ENCODE measurements at regions not wholly inside any gene's neighbourhood (a gene's known extent, or its start where the extent isn't known, plus 50 kb on each side); places are given as distances from the start of the nearest gene placed in this dataset.

GRCh38 chr7:91554883-91555282 is 290.6 kb downstream of the FZD1 start:
- Histone ChIP-seq H3K27ac (ENCODE audit: low read depth, low read length) (no peak overlapping the region), H3K4me1 (ENCODE audit: control insufficient read depth, insufficient read depth, low read length) (peaks cover 9% of the 10 kb centered on the region; the same call in 1 of the 2 replicates), H3K4me3 (ENCODE audit: low read depth, low read length) (no peak overlapping the region), H3K36me3 (ENCODE audit: control insufficient read depth, insufficient read depth, low read length) (no peaks in the 10 kb centered on the region), H3K27me3 (ENCODE audit: control insufficient read depth, insufficient read depth, low read length) (no peaks in the 10 kb centered on the region), H3K9me3 (ENCODE audit: control insufficient read depth, insufficient read depth, low read depth, low read length) (no peaks in the 10 kb centered on the region), H3K9ac (ENCODE audit: low read length) (no peak overlapping the region)

- no peak overlapping the region for H3K9ac ChIP-seq (ENCODE audit: low read length)
- H3K4me1 ChIP-seq (ENCODE audit: control insufficient read depth, insufficient read depth, low read length): peaks cover 9% of the 10 kb centered on the region; the same call in 1 of the 2 replicates
- H3K9me3 ChIP-seq (ENCODE audit: control insufficient read depth, insufficient read depth, low read depth, low read length): no peaks in the 10 kb centered on the region
- H3K36me3 ChIP-seq (ENCODE audit: control insufficient read depth, insufficient read depth, low read length): no peaks in the 10 kb centered on the region
- no peak overlapping the region for H3K4me3 ChIP-seq (ENCODE audit: low read depth, low read length)
- H3K27ac ChIP-seq (ENCODE audit: low read depth, low read length): no peak overlapping the region
- H3K27me3 ChIP-seq (ENCODE audit: control insufficient read depth, insufficient read depth, low read length): no peaks in the 10 kb centered on the region
Measured at GRCh38 chr7:91556239-91556638, 292.0 kb downstream of the FZD1 start.

- H3K4me1 ChIP-seq (ENCODE audit: control insufficient read depth, insufficient read depth, low read length): peaks cover 9% of the 10 kb centered on the region; the same call in 1 of the 2 replicates
- H3K27me3 ChIP-seq (ENCODE audit: control insufficient read depth, insufficient read depth, low read length): no peaks in the 10 kb centered on the region
- no peak overlapping the region for H3K27ac ChIP-seq (ENCODE audit: low read depth, low read length)
- no peak overlapping the region for H3K4me3 ChIP-seq (ENCODE audit: low read depth, low read length)
- H3K9ac ChIP-seq (ENCODE audit: low read length): no peak overlapping the region
- no peaks in the 10 kb centered on the region for H3K36me3 ChIP-seq (ENCODE audit: control insufficient read depth, insufficient read depth, low read length)
- no peaks in the 10 kb centered on the region for H3K9me3 ChIP-seq (ENCODE audit: control insufficient read depth, insufficient read depth, low read depth, low read length)
Measured at GRCh38 chr7:91556956-91557650, 292.9 kb downstream of the FZD1 start.

GRCh38 chr7:91557789-91558404 is 293.7 kb downstream of the FZD1 start:
- Histone ChIP-seq H3K4me3 (ENCODE audit: low read depth, low read length) (no peak overlapping the region), H3K9me3 (ENCODE audit: control insufficient read depth, insufficient read depth, low read depth, low read length) (no peaks in the 10 kb centered on the region), H3K36me3 (ENCODE audit: control insufficient read depth, insufficient read depth, low read length) (no peaks in the 10 kb centered on the region), H3K27ac (ENCODE audit: low read depth, low read length) (no peak overlapping the region), H3K4me1 (ENCODE audit: control insufficient read depth, insufficient read depth, low read length) (peaks cover 9% of the 10 kb centered on the region; the same call in 1 of the 2 replicates), H3K9ac (ENCODE audit: low read length) (no peak overlapping the region), H3K27me3 (ENCODE audit: control insufficient read depth, insufficient read depth, low read length) (no peaks in the 10 kb centered on the region)

- H3K27ac ChIP-seq (ENCODE audit: low read depth, low read length): no peak overlapping the region
- no peaks in the 10 kb centered on the region for H3K27me3 ChIP-seq (ENCODE audit: control insufficient read depth, insufficient read depth, low read length)
- H3K36me3 ChIP-seq (ENCODE audit: control insufficient read depth, insufficient read depth, low read length): no peaks in the 10 kb centered on the region
Measured at GRCh38 chr7:91559947-91560346, 295.7 kb downstream of the FZD1 start.

GRCh38 chr7:91564101-91564500 is 299.9 kb downstream of the FZD1 start:
- Histone ChIP-seq H3K9me3 (ENCODE audit: control insufficient read depth, insufficient read depth, low read depth, low read length) (no peaks in the 10 kb centered on the region), H3K36me3 (ENCODE audit: control insufficient read depth, insufficient read depth, low read length) (no peaks in the 10 kb centered on the region), H3K27me3 (ENCODE audit: control insufficient read depth, insufficient read depth, low read length) (no peaks in the 10 kb centered on the region)

More at GRCh38 chr7:91559947-91560346, 295.7 kb downstream of the FZD1 start:
- Histone ChIP-seq H3K9me3 (ENCODE audit: control insufficient read depth, insufficient read depth, low read depth, low read length) (no peaks in the 10 kb centered on the region), H3K9ac (ENCODE audit: low read length) (no peak overlapping the region), H3K4me3 (ENCODE audit: low read depth, low read length) (no peak overlapping the region), H3K4me1 (ENCODE audit: control insufficient read depth, insufficient read depth, low read length) (peaks cover 2% of the 10 kb centered on the region; the same call in 1 of the 2 replicates)

GRCh38 chr7:91564541-91564940 is 300.3 kb downstream of the FZD1 start:
- H3K36me3 ChIP-seq (ENCODE audit: control insufficient read depth, insufficient read depth, low read length): no peaks in the 10 kb centered on the region
- no peaks in the 10 kb centered on the region for H3K27me3 ChIP-seq (ENCODE audit: control insufficient read depth, insufficient read depth, low read length)
- H3K4me1 ChIP-seq (ENCODE audit: control insufficient read depth, insufficient read depth, low read length): peaks cover 3% of the 10 kb centered on the region; the same call in 1 of the 2 replicates
- no peak overlapping the region for H3K27ac ChIP-seq (ENCODE audit: low read depth, low read length)
- no peak overlapping the region for H3K9ac ChIP-seq (ENCODE audit: low read length)
- H3K9me3 ChIP-seq (ENCODE audit: control insufficient read depth, insufficient read depth, low read depth, low read length): no peaks in the 10 kb centered on the region
- no peak overlapping the region for H3K4me3 ChIP-seq (ENCODE audit: low read depth, low read length)

More at GRCh38 chr7:91564101-91564500, 299.9 kb downstream of the FZD1 start:
- no peak overlapping the region for H3K27ac ChIP-seq (ENCODE audit: low read depth, low read length)
- H3K4me3 ChIP-seq (ENCODE audit: low read depth, low read length): no peak overlapping the region
- H3K9ac ChIP-seq (ENCODE audit: low read length): no peak overlapping the region
- H3K4me1 ChIP-seq (ENCODE audit: control insufficient read depth, insufficient read depth, low read length): peaks cover 3% of the 10 kb centered on the region; the same call in 1 of the 2 replicates

- Histone ChIP-seq H3K36me3 (ENCODE audit: control insufficient read depth, insufficient read depth, low read length) (no peaks in the 10 kb centered on the region), H3K9ac (ENCODE audit: low read length) (no peak overlapping the region), H3K4me3 (ENCODE audit: low read depth, low read length) (no peak overlapping the region), H3K9me3 (ENCODE audit: control insufficient read depth, insufficient read depth, low read depth, low read length) (no peaks in the 10 kb centered on the region), H3K4me1 (ENCODE audit: control insufficient read depth, insufficient read depth, low read length) (peaks cover 3% of the 10 kb centered on the region; the same call in 1 of the 2 replicates), H3K27ac (ENCODE audit: low read depth, low read length) (no peak overlapping the region), H3K27me3 (ENCODE audit: control insufficient read depth, insufficient read depth, low read length) (no peaks in the 10 kb centered on the region)
Measured at GRCh38 chr7:91565499-91566401, 301.5 kb downstream of the FZD1 start.

- Histone ChIP-seq H3K27ac (ENCODE audit: low read depth, low read length) (no peak overlapping the region), H3K9ac (ENCODE audit: low read length) (no peak overlapping the region), H3K4me3 (ENCODE audit: low read depth, low read length) (no peak overlapping the region), H3K9me3 (ENCODE audit: control insufficient read depth, insufficient read depth, low read depth, low read length) (no peaks in the 10 kb centered on the region), H3K36me3 (ENCODE audit: control insufficient read depth, insufficient read depth, low read length) (no peaks in the 10 kb centered on the region), H3K27me3 (ENCODE audit: control insufficient read depth, insufficient read depth, low read length) (no peaks in the 10 kb centered on the region), H3K4me1 (ENCODE audit: control insufficient read depth, insufficient read depth, low read length) (peaks cover 3% of the 10 kb centered on the region; the same call in 1 of the 2 replicates)
Measured at GRCh38 chr7:91566402-91566732, 302.1 kb downstream of the FZD1 start.

- no peaks in the 10 kb centered on the region for H3K27me3 ChIP-seq (ENCODE audit: control insufficient read depth, insufficient read depth, low read length)
- peaks cover 3% of the 10 kb centered on the region; the same call in 1 of the 2 replicates for H3K4me1 ChIP-seq (ENCODE audit: control insufficient read depth, insufficient read depth, low read length)
- H3K27ac ChIP-seq (ENCODE audit: low read depth, low read length): no peak overlapping the region
- no peaks in the 10 kb centered on the region for H3K36me3 ChIP-seq (ENCODE audit: control insufficient read depth, insufficient read depth, low read length)
- no peak overlapping the region for H3K4me3 ChIP-seq (ENCODE audit: low read depth, low read length)
- H3K9ac ChIP-seq (ENCODE audit: low read length): no peak overlapping the region
- H3K9me3 ChIP-seq (ENCODE audit: control insufficient read depth, insufficient read depth, low read depth, low read length): no peaks in the 10 kb centered on the region
Measured at GRCh38 chr7:91567081-91568012, 303.1 kb downstream of the FZD1 start.
